ENCODE measurements at regions not wholly inside any gene's neighbourhood (a gene's known extent, or its start where the extent isn't known, plus 50 kb on each side); places are given as distances from the start of the nearest gene placed in this dataset.

DNA sequence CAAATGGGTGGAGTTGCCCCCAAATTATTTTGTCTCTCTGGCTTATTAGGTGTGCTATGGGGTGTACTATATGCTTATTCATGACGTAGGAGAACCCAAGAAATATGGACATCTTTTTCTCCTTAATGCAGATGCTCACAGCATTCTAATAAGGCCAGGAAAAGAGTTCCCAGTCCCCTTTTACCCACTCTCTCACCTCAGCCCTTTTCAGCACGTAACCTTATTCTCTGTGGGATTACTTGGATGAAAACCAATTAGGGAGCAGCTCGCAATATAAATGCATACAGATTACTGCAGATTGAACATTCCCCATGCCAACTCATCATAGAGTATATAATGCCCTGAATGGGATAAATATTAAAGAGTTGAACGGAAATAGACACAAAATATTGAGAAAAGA is 891.2 kb upstream of the POU3F3 start:
- no peak for DNase-seq
- TF ChIP-seq POLR2A (IDR thresholded peaks at IDR 0.05), result no peak
- TF ChIP-seq, protein P1, sequence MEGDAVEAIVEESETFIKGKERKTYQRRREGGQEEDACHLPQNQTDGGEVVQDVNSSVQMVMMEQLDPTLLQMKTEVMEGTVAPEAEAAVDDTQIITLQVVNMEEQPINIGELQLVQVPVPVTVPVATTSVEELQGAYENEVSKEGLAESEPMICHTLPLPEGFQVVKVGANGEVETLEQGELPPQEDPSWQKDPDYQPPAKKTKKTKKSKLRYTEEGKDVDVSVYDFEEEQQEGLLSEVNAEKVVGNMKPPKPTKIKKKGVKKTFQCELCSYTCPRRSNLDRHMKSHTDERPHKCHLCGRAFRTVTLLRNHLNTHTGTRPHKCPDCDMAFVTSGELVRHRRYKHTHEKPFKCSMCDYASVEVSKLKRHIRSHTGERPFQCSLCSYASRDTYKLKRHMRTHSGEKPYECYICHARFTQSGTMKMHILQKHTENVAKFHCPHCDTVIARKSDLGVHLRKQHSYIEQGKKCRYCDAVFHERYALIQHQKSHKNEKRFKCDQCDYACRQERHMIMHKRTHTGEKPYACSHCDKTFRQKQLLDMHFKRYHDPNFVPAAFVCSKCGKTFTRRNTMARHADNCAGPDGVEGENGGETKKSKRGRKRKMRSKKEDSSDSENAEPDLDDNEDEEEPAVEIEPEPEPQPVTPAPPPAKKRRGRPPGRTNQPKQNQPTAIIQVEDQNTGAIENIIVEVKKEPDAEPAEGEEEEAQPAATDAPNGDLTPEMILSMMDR (IDR thresholded peaks at IDR 0.05), result no peak

DNA sequence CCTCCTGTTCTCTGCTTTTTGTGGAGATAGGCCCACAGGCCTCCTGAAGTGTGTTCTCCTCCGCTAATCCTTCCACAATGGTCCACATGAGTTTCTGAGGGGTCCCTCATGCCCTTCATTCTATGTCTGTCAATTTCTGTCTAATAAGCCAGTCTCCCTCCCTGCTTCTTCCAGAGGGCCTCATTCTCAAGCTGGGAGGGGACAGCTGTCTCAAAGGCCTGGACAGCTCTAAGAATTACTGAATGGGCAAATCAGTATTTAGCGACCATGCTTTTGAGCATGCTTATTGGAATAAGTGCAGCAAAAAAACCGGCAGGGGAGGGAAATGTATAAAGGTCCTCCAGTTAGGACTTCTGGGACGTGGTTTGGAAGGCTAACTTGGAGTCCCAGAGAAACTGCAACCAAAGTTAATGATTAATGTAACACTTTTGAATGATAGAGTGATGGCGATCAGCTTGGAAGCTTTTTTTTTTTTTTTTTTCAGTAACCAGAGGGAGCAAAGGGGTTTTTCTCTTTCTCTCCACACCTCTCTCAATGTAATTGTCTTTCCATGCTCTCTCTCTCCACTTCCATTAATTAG is 890.7 kb upstream of the POU3F3 start:
- Histone ChIP-seq H3K4me3 (no peak overlapping the region), H3K4me1 (no peaks in the 10 kb centered on the region), H3K9me3 (no peaks in the 10 kb centered on the region), H3K27me3 (no peaks in the 10 kb centered on the region), H3K27ac (no peak overlapping the region), H3K36me3 (no peaks in the 10 kb centered on the region)
- TF ChIP-seq, protein P1 (IDR thresholded peaks at IDR 0.05), result no peak
- TF ChIP-seq POLR2A (IDR thresholded peaks at IDR 0.05), result no peak
- DNase-seq, result no peak

More for the DNA sequence above, 891.2 kb upstream of the POU3F3 start:
- Histone ChIP-seq H3K27me3 (no peaks in the 10 kb centered on the region), H3K36me3 (no peaks in the 10 kb centered on the region), H3K27ac (no peak overlapping the region), H3K9me3 (no peaks in the 10 kb centered on the region), H3K4me1 (no peaks in the 10 kb centered on the region), H3K4me3 (no peak overlapping the region)

DNA sequence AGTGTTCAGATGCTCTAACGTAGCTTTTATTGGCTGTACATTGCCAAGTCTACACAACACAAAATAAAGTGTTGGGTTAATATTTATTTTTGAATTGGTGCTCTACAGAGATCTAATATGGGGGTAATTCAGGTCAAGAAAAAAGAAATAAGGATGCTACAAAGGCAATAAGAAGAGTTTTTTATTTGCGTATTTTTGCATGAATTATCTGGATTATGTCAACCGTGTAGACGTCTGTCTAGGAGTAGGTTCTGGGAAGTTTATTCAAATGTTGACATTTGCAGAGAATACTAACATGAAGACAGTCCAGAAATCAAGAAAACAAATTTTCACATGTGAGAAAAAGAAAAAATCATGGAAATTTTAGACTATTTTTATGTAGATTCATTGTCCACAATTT is 876.7 kb upstream of the POU3F3 start:
- no peak for DNase-seq
- H3K27me3 ChIP-seq, result no peaks in the 10 kb centered on the region
- TF ChIP-seq, protein P1 (IDR thresholded peaks at IDR 0.05), result no peak
- TF ChIP-seq POLR2A (IDR thresholded peaks at IDR 0.05), result no peak

DNA sequence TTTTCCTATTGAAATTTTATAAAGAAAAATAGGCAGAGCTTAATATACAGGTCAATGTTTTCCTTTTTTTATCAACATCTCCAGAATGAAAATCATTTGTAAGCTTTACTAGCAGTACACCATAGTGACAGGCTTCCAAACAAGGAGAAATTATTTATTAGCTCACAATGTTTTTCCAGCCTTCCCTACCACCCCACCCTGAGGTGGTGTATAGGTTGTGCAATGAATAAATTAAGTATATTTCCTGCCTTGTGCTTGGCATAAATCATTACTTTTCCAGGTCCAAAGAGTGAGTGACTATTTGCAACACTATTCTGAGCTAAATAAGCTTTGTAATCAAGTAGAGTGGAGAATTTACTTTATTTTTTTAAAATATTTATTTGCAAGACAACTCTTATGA is 876.2 kb upstream of the POU3F3 start:
- H3K27ac ChIP-seq, result no peak overlapping the region
- H3K4me1 ChIP-seq, result no peaks in the 10 kb centered on the region
- no peaks in the 10 kb centered on the region for H3K36me3 ChIP-seq
- no peaks in the 10 kb centered on the region for H3K9me3 ChIP-seq
- no peak for TF ChIP-seq POLR2A (IDR thresholded peaks at IDR 0.05)
- TF ChIP-seq, protein P1 (IDR thresholded peaks at IDR 0.05), result no peak
- no peak for DNase-seq
- H3K27me3 ChIP-seq, result no peaks in the 10 kb centered on the region
- H3K4me3 ChIP-seq, result no peak overlapping the region

More for the DNA sequence above, 876.7 kb upstream of the POU3F3 start:
- Histone ChIP-seq H3K36me3 (no peaks in the 10 kb centered on the region), H3K9me3 (no peaks in the 10 kb centered on the region), H3K4me3 (no peak overlapping the region), H3K4me1 (no peaks in the 10 kb centered on the region), H3K27ac (no peak overlapping the region)

DNA sequence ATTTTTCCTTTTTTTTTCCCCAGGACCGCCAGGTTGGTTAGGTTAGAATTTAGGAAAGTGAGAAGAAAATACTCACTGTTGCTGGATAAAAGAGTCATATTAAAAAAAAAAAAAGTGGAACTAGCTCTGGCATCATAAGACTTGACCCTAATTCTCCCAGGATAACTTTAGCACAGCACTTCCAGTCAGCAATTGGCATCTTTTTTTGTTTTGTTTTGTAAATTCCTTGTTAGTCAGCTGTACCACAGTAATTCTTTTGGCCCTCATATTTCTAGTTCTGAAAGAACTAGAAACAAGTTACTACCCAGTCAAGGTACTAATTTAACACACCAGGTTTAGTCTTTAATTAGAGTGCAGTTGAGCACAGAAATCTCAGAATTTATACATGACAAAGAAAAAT is 873.5 kb upstream of the POU3F3 start:
- no peak overlapping the region for H3K4me3 ChIP-seq
- no peaks in the 10 kb centered on the region for H3K36me3 ChIP-seq
- H3K4me1 ChIP-seq, result no peaks in the 10 kb centered on the region
- no peak overlapping the region for H3K27ac ChIP-seq
- no peaks in the 10 kb centered on the region for H3K27me3 ChIP-seq
- TF ChIP-seq, protein P1 (IDR thresholded peaks at IDR 0.05), result no peak
- no peak for TF ChIP-seq POLR2A (IDR thresholded peaks at IDR 0.05)
- no peak for DNase-seq
- H3K9me3 ChIP-seq, result no peaks in the 10 kb centered on the region

DNA sequence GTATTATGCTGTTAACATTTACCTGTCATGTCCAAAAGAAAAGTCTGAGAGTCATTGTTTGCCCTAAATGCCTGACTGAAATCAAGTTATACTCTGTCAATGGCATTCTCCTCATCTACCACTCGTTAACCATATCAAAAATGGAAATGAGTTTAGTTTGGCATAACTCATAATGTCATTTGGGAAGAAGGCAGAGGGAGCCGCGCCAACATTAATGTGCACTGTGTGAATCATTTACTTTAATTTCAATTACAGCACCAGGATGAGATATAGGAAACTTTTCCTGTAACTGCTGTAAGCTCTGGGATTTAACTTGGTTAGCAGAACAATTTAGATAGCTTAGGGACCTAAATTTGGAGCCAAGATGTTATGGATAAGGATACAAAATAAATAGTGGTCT is 871.2 kb upstream of the POU3F3 start:
- H3K36me3 ChIP-seq, result no peaks in the 10 kb centered on the region
- DNase-seq, result no peak
- H3K27ac ChIP-seq, result no peak overlapping the region
- H3K4me1 ChIP-seq, result no peaks in the 10 kb centered on the region
- H3K27me3 ChIP-seq, result no peaks in the 10 kb centered on the region
- no peak overlapping the region for H3K4me3 ChIP-seq
- no peaks in the 10 kb centered on the region for H3K9me3 ChIP-seq
- no peak for TF ChIP-seq POLR2A (IDR thresholded peaks at IDR 0.05)
- TF ChIP-seq, protein P1 (IDR thresholded peaks at IDR 0.05), result no peak

Data from Peyer's patch (tissue), 4 donors.